Caco-2 (cell line): ENCODE measurements at regions not wholly inside any gene's neighbourhood (a gene's known extent, or its start where the extent isn't known, plus 50 kb on each side); places are given as distances from the start of the nearest gene placed in this dataset.

Source experiments
- BruUV-seq: library from RNA; stranded (reverse); fragments of 400-500 nt; replicated peaks from 2 replicates; lab custom pipeline; 2021; lab: Mats Ljungman, UMichigan
- CTCF ChIA-PET: fragments of 300-600 bp; sonication (Branson Sonifier 250); formaldehyde crosslinking; loops from one replicate; lab custom pipeline; 2022; ENCODE audit warnings: antibody characterized with exemption; lab: Charles Lee
- POLR2A ChIA-PET: fragments of 300-600 bp; sonication (Branson Sonifier 250); formaldehyde crosslinking; loops from one replicate; lab custom pipeline; 2022; ENCODE audit warnings: antibody characterized with exemption; lab: Charles Lee
- DNase-seq, 2 experiments: peaks; one replicate each; pipeline versions ENCODE4 v3.0.0 to v3.0.0-alpha.2; 2020 to 2022
- H3K27me3 ChIP-seq: replicated peaks from 2 replicates; pipeline ENCODE4 v1.6.0; 2011; ENCODE audit warnings: low read length; ENCODE audit not compliant: control insufficient read depth, insufficient read depth
- H3K36me3 ChIP-seq: 2 replicates; pipeline ENCODE4 v1.5.1; 2011; ENCODE audit warnings: low read length; ENCODE audit not compliant: control insufficient read depth, insufficient read depth
- H3K4me1 ChIP-seq: fragments of 250-450 bp; sonication (Bioruptor Pico); 2 replicates; pipeline ENCODE4 v1.5.1; 2020; ENCODE audit warnings: mild to moderate bottlenecking
- H3K4me3 ChIP-seq: 2 replicates; pipeline ENCODE4 v1.5.1; 2011; ENCODE audit warnings: low read depth, mild to moderate bottlenecking, control low read depth, low read length
- H3K9me3 ChIP-seq: fragments of 250-450 bp; sonication (Bioruptor Pico); 2 replicates; pipeline ENCODE4 v1.5.1; 2020; ENCODE audit warnings: mild to moderate bottlenecking, moderate library complexity
- H3K27ac Mint-ChIP-seq: one replicate; pipeline ENCODE4 v1.8.0; 2022; ENCODE audit warnings: mixed read lengths; ENCODE audit not compliant: unreplicated experiment
- H3K27me3 Mint-ChIP-seq: one replicate; pipeline ENCODE4 v1.8.0; 2022; ENCODE audit warnings: mixed read lengths; ENCODE audit not compliant: insufficient read depth, unreplicated experiment
- H3K36me3 Mint-ChIP-seq: one replicate; pipeline ENCODE4 v1.8.0; 2022; ENCODE audit warnings: mild to moderate bottlenecking, mixed read lengths; ENCODE audit not compliant: insufficient read depth, unreplicated experiment
- H3K4me1 Mint-ChIP-seq: one replicate; pipeline ENCODE4 v1.8.0; 2022; ENCODE audit warnings: low read depth, mixed read lengths; ENCODE audit not compliant: unreplicated experiment
- H3K4me3 Mint-ChIP-seq: one replicate; pipeline ENCODE4 v1.8.0; 2022; ENCODE audit warnings: mild to moderate bottlenecking, moderate library complexity, mixed read lengths; ENCODE audit not compliant: unreplicated experiment
- H3K9me3 Mint-ChIP-seq: one replicate; pipeline ENCODE4 v1.8.0; 2022; ENCODE audit warnings: mixed read lengths; ENCODE audit not compliant: unreplicated experiment
- CTCF ChIP-seq, 2 experiments: fragments of 200-600 bp in 1 of 2; IDR thresholded peaks; 1 replicate in 1 of 2; 2 replicates in 1 of 2; pipeline versions ENCODE4 v1.5.1 to v1.8.0; 2011 to 2022; ENCODE audit warnings: antibody characterized with exemption in 1 of 2, control low read depth in 1 of 2, inconsistent platforms in 1 of 2, low read depth in 1 of 2, low read length in 1 of 2, mild to moderate bottlenecking in 1 of 2, moderate library complexity in 1 of 2; ENCODE audit not compliant: insufficient read depth in 1 of 2, severe bottlenecking in 1 of 2, unreplicated experiment in 1 of 2
- intact Hi-C: fragments of 100-400 bp; cut with micrococcal nuclease; formaldehyde crosslinking; loops from one replicate; pipeline ENCODE4 v1.10.0; 2022; ENCODE audit not compliant: unreplicated experiment

GRCh38 chr5:68423154-68423811 is 207.7 kb downstream of the PIK3R1 start:
- Histone ChIP-seq H3K4me3 (no peak overlapping the region), H3K27me3 (no peaks in the 10 kb centered on the region), H3K36me3 (no peaks in the 10 kb centered on the region), H3K9me3 (no peaks in the 10 kb centered on the region), H3K4me1 (peaks cover 20% of the 10 kb centered on the region)
- TF ChIP-seq CTCF (IDR thresholded peaks at IDR 0.05; ENCODE audit: insufficient read depth in 1 of 2, low read depth in 1 of 2, low read length in 1 of 2, severe bottlenecking in 1 of 2, unreplicated experiment in 1 of 2): no peak
- Mint-ChIP-seq H3K9me3 (peaks cover 20% of the 10 kb centered on the region), H3K27ac (no peak overlapping the region), H3K4me1 (peaks cover 43% of the 10 kb centered on the region), H3K36me3 (peaks cover 5% of the 10 kb centered on the region), H3K4me3 (no peak overlapping the region), H3K27me3 (no peaks in the 10 kb centered on the region)
- POLR2A ChIA-PET: interaction anchor here (0.7 kb wide), 1 partner anchor 45 kb away, joined by 5 read pairs; no protein-coding TSS in a partner anchor
- intact Hi-C loops: no loop called here
- BruUV-seq: no TSS peak
- DNase-seq: no peak
- CTCF ChIA-PET: no interaction called here

GRCh38 chr5:68424799-68425537 is 209.4 kb downstream of the PIK3R1 start:
- no peak for DNase-seq
- ChIA-PET CTCF (no interaction called here), POLR2A (no interaction called here)
- Histone ChIP-seq H3K4me1 (peaks cover 11% of the 10 kb centered on the region), H3K4me3 (no peak overlapping the region), H3K9me3 (no peaks in the 10 kb centered on the region), H3K36me3 (no peaks in the 10 kb centered on the region), H3K27me3 (no peaks in the 10 kb centered on the region)
- intact Hi-C loops: no loop called here
- no peak for TF ChIP-seq CTCF (IDR thresholded peaks at IDR 0.05; ENCODE audit: insufficient read depth in 1 of 2, low read depth in 1 of 2, low read length in 1 of 2, severe bottlenecking in 1 of 2, unreplicated experiment in 1 of 2)
- H3K27me3 Mint-ChIP-seq: no peaks in the 10 kb centered on the region
- H3K36me3 Mint-ChIP-seq: peaks cover 5% of the 10 kb centered on the region
- BruUV-seq: no TSS peak
- peak overlapping the region; percentile 59 for H3K27ac Mint-ChIP-seq
- H3K4me3 Mint-ChIP-seq: no peak overlapping the region
- H3K4me1 Mint-ChIP-seq: peaks cover 34% of the 10 kb centered on the region
- peaks cover 20% of the 10 kb centered on the region for H3K9me3 Mint-ChIP-seq

DNA sequence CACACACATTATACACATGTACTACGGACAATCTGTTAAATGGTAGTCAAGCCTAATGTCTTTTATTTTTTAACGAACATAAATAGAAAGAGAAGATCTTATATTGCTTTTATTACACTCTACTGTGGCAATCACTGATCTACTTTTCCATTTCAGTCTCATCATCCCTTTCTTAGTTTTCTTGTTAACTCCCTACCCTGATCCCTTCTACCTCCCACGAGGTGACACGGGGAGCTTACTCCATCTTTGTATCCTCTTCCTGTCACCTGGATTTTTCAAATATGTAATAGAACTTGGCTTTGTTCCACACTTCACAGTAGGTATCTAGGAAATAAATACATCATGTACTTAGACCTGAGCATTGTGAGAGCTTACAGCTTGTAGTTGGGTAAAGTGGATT is 211.0 kb downstream of the PIK3R1 start:
- peaks cover 4% of the 10 kb centered on the region for H3K36me3 Mint-ChIP-seq
- H3K27ac Mint-ChIP-seq: peak overlapping the region; percentile 21
- CTCF ChIA-PET: no interaction called here
- no peaks in the 10 kb centered on the region for H3K27me3 ChIP-seq
- no peak overlapping the region for H3K4me3 Mint-ChIP-seq
- no peak overlapping the region for H3K4me3 ChIP-seq
- BruUV-seq: no TSS peak
- DNase-seq: no peak
- peaks cover 8% of the 10 kb centered on the region; the same call in 1 of the 2 replicates for H3K4me1 ChIP-seq
- TF ChIP-seq CTCF (IDR thresholded peaks at IDR 0.05; ENCODE audit: insufficient read depth in 1 of 2, low read depth in 1 of 2, low read length in 1 of 2, severe bottlenecking in 1 of 2, unreplicated experiment in 1 of 2): no peak
- intact Hi-C loops: no loop called here
- POLR2A ChIA-PET: no interaction called here
- peaks cover 12% of the 10 kb centered on the region for H3K9me3 Mint-ChIP-seq
- H3K9me3 ChIP-seq: no peaks in the 10 kb centered on the region
- H3K27me3 Mint-ChIP-seq: no peaks in the 10 kb centered on the region
- H3K4me1 Mint-ChIP-seq: peaks cover 21% of the 10 kb centered on the region
- no peaks in the 10 kb centered on the region for H3K36me3 ChIP-seq
